H1 (cell line): ENCODE measurements at regions not wholly inside any gene's neighbourhood (a gene's known extent, or its start where the extent isn't known, plus 50 kb on each side); places are given as distances from the start of the nearest gene placed in this dataset.
A peak's percentile ranks its signal among the peaks of the same experiment; 100 is the strongest.

Experiments
- CTCF ChIA-PET: fragments of 300-600 bp; sonication (Branson Sonifier 250); formaldehyde crosslinking; loops from one replicate; lab custom pipeline; 2021; ENCODE audit not compliant: partially characterized antibody; lab: Charles Lee
- POLR2A ChIA-PET: fragments of 300-600 bp; sonication (Branson Sonifier 250); formaldehyde crosslinking; loops from one replicate; lab custom pipeline; 2021; ENCODE audit warnings: inconsistent platforms; ENCODE audit not compliant: partially characterized antibody; lab: Charles Lee
- DNase-seq, 2 experiments: peaks; one replicate each; pipeline versions ENCODE4 v3.0.0 to v3.0.0-alpha.2; 2010 to 2022; ENCODE audit warnings: low spot score in 2 of 2, low read depth in 1 of 2, mixed read lengths in 1 of 2
- FAIRE-seq: peaks from 2 replicates; lab custom pipeline; 2011; peaks lifted over from hg19 to GRCh38; lab: Jason Lieb, UNC
- H2AFZ ChIP-seq: 2 replicates; pipeline ENCODE4 v1.8.1; 2012; ENCODE audit warnings: low read length, inconsistent platforms
- H2AK5ac ChIP-seq: 2 replicates; pipeline ENCODE4 v1.6.1; 2013; ENCODE audit warnings: low read depth, low read length
- H2BK120ac ChIP-seq: replicated peaks from 2 replicates; pipeline ENCODE3; 2013; ENCODE audit warnings: low read depth, low read length, inconsistent platforms
- H2BK12ac ChIP-seq: 2 replicates; pipeline ENCODE4 v1.6.1; 2013; ENCODE audit warnings: low read depth, low read length
- H2BK15ac ChIP-seq: 2 replicates; pipeline ENCODE4 v1.6.1; 2013; ENCODE audit warnings: low read length
- H2BK20ac ChIP-seq: 2 replicates; pipeline ENCODE4 v1.6.1; 2013; ENCODE audit warnings: low read length
- H2BK5ac ChIP-seq: 2 replicates; pipeline ENCODE4 v1.6.1; 2013; ENCODE audit warnings: low read depth, low read length
- H3K14ac ChIP-seq: 2 replicates; pipeline ENCODE4 v1.6.1; 2013; ENCODE audit warnings: inconsistent platforms; ENCODE audit not compliant: insufficient read length
- H3K18ac ChIP-seq: 2 replicates; pipeline ENCODE4 v1.6.1; 2013; ENCODE audit warnings: low read length; ENCODE audit errors: extremely low read depth
- H3K23ac ChIP-seq: 2 replicates; pipeline ENCODE4 v1.6.1; 2013; ENCODE audit warnings: inconsistent platforms; ENCODE audit not compliant: insufficient read length
- H3K23me2 ChIP-seq: 2 replicates; pipeline ENCODE4 v1.6.1; 2013; ENCODE audit warnings: low read depth, low read length
- H3K27ac ChIP-seq: 2 replicates; pipeline ENCODE4 v1.6.1; 2011; ENCODE audit warnings: low read depth, low read length, inconsistent platforms
- H3K27me3 ChIP-seq, 4 experiments: replicated peaks in 1 of 4; 1 replicate in 1 of 4; 2 replicates in 3 of 4; pipeline versions ENCODE4 v1.6.1 to v1.8.1; 2011 to 2013; ENCODE audit warnings: low read length in 3 of 4, mild to moderate bottlenecking in 3 of 4, inconsistent platforms in 2 of 4, mixed read lengths in 2 of 4, moderate library complexity in 1 of 4; ENCODE audit not compliant: control insufficient read depth in 3 of 4, insufficient read depth in 3 of 4; ENCODE audit errors: extremely low read depth in 1 of 4
- H3K36me3 ChIP-seq, 4 experiments: 2 replicates each; pipeline versions ENCODE4 v1.6.1 to v1.8.1; 2011 to 2013; ENCODE audit warnings: mild to moderate bottlenecking in 4 of 4, low read length in 3 of 4, moderate library complexity in 2 of 4, control low read depth in 1 of 4, inconsistent platforms in 1 of 4; ENCODE audit not compliant: insufficient read depth in 4 of 4, control insufficient read depth in 2 of 4
- H3K4ac ChIP-seq: replicated peaks from 2 replicates; pipeline ENCODE3; 2013; ENCODE audit warnings: low read length, low read depth, mixed read lengths, inconsistent platforms; ENCODE audit not compliant: insufficient read length
- H3K4me1 ChIP-seq, 4 experiments: replicated peaks in 1 of 4; 1 replicate in 1 of 4; 2 replicates in 3 of 4; pipeline versions ENCODE4 v1.6.1 to v1.8.1; 2011 to 2013; ENCODE audit warnings: low read length in 3 of 4, inconsistent platforms in 2 of 4, mixed read lengths in 1 of 4; ENCODE audit not compliant: insufficient read depth in 4 of 4, control insufficient read depth in 3 of 4
- H3K4me2 ChIP-seq, 2 experiments: 2 replicates each; pipeline versions ENCODE4 v1.6.1 to v1.8.1; 2011 to 2013; ENCODE audit warnings: low read depth in 2 of 2, low read length in 2 of 2, control low read depth in 1 of 2, inconsistent platforms in 1 of 2, mild to moderate bottlenecking in 1 of 2; ENCODE audit not compliant: insufficient read depth in 1 of 2
- H3K4me3 ChIP-seq, 4 experiments: fragments of 200-600, 300-600 bp in 1 of 4; sonication (generic), shearing (Covaris generic), sonication (Bioruptor Twin) in 1 of 4; 2 replicates each; pipeline versions ENCODE4 v1.5.1 to v1.8.1; 2011 to 2016; ENCODE audit warnings: low read length in 4 of 4, low read depth in 3 of 4, control low read depth in 2 of 4, inconsistent platforms in 2 of 4, mild to moderate bottlenecking in 2 of 4, mixed read lengths in 1 of 4, moderate library complexity in 1 of 4; ENCODE audit not compliant: insufficient read depth in 2 of 4; ENCODE audit errors: extremely low read depth in 1 of 4
- H3K56ac ChIP-seq: replicated peaks from 2 replicates; pipeline ENCODE3; 2013; ENCODE audit warnings: low read depth, mild to moderate bottlenecking, mixed read lengths, low read length, inconsistent platforms; ENCODE audit not compliant: insufficient read length
- H3K79me1 ChIP-seq: 2 replicates; pipeline ENCODE4 v1.6.1; 2013; ENCODE audit warnings: low read depth, low read length, control low read depth
- H3K79me2 ChIP-seq, 2 experiments: 2 replicates each; pipeline versions ENCODE4 v1.6.1 to v1.8.1; 2012 to 2013; ENCODE audit warnings: low read length in 2 of 2, mild to moderate bottlenecking in 2 of 2, inconsistent platforms in 1 of 2; ENCODE audit not compliant: insufficient read depth in 2 of 2, control insufficient read depth in 1 of 2
- H3K9ac ChIP-seq, 4 experiments: replicated peaks in 1 of 4; 1 replicate in 1 of 4; 2 replicates in 3 of 4; pipeline versions ENCODE4 v1.6.1 to v1.8.1; 2011 to 2013; ENCODE audit warnings: low read depth in 3 of 4, low read length in 3 of 4, control low read depth in 2 of 4, mild to moderate bottlenecking in 2 of 4, moderate library complexity in 2 of 4, inconsistent platforms in 1 of 4; ENCODE audit errors: extremely low read depth in 1 of 4
- H3K9me3 ChIP-seq, 2 experiments: 2 replicates each; pipeline versions ENCODE4 v1.6.1 to v1.8.1; 2012 to 2013; ENCODE audit warnings: mild to moderate bottlenecking in 2 of 2, moderate library complexity in 2 of 2, control low read depth in 1 of 2, inconsistent platforms in 1 of 2, low read depth in 1 of 2, low read length in 1 of 2, mixed read lengths in 1 of 2; ENCODE audit not compliant: insufficient read depth in 2 of 2
- H4K20me1 ChIP-seq, 2 experiments: replicated peaks in 1 of 2; 2 replicates each; pipeline versions ENCODE3 to v1.8.1; 2011 to 2013; ENCODE audit warnings: inconsistent platforms in 2 of 2, low read length in 2 of 2, mild to moderate bottlenecking in 1 of 2; ENCODE audit not compliant: insufficient read depth in 2 of 2, control insufficient read depth in 1 of 2
- H4K5ac ChIP-seq: 2 replicates; pipeline ENCODE4 v1.6.1; 2013; ENCODE audit warnings: low read length, low read depth, mixed read lengths, inconsistent platforms; ENCODE audit not compliant: insufficient read length
- H4K8ac ChIP-seq: 2 replicates; pipeline ENCODE4 v1.8.0; 2013; ENCODE audit warnings: mild to moderate bottlenecking, moderate library complexity, low read length, inconsistent platforms; ENCODE audit not compliant: insufficient read depth; ENCODE audit errors: extremely low read depth
- H4K91ac ChIP-seq: replicated peaks from 2 replicates; pipeline ENCODE3; 2013; ENCODE audit warnings: low read length, mixed read lengths, inconsistent platforms; ENCODE audit not compliant: insufficient read length
- CTBP2 ChIP-seq: IDR thresholded peaks from 2 replicates; pipeline ENCODE4 v1.7.0; 2011; ENCODE audit warnings: borderline replicate concordance, mild to moderate bottlenecking, moderate library complexity, mixed read lengths, low read length; ENCODE audit not compliant: insufficient read depth, insufficient read length
- CTCF ChIP-seq, 3 experiments: IDR thresholded peaks; 1 replicate in 2 of 3; 2 replicates in 1 of 3; pipeline versions ENCODE4 v1.5.1 to v1.6.1; 2011; ENCODE audit warnings: low read length in 3 of 3, mild to moderate bottlenecking in 3 of 3, inconsistent platforms in 2 of 3, low read depth in 1 of 3, moderate library complexity in 1 of 3; ENCODE audit not compliant: insufficient read depth in 1 of 3; ENCODE audit errors: control extremely low read depth in 1 of 3
- KDM1A ChIP-seq: fragments of 200-600, 300-600 bp; sonication (generic); IDR thresholded peaks from 2 replicates; pipeline ENCODE4 v1.7.1; 2016; ENCODE audit warnings: mild to moderate bottlenecking, low read length, borderline replicate concordance
- KDM5A ChIP-seq: fragments of 200-600 bp; IDR thresholded peaks from 2 replicates; pipeline ENCODE4 v1.7.1; 2012; ENCODE audit warnings: mild to moderate bottlenecking, low read length, inconsistent platforms, mixed read lengths
- NANOG ChIP-seq: IDR thresholded peaks from 2 replicates; pipeline ENCODE4 v1.6.1; 2011; ENCODE audit warnings: low read length, low read depth, mild to moderate bottlenecking, inconsistent platforms; ENCODE audit not compliant: insufficient read depth, poor library complexity, severe bottlenecking
- POLR2A ChIP-seq, 2 experiments: IDR thresholded peaks; 1 replicate in 1 of 2; 2 replicates in 1 of 2; pipeline ENCODE4 v1.6.1; 2011; ENCODE audit warnings: low read depth in 2 of 2, low read length in 2 of 2, mild to moderate bottlenecking in 2 of 2; ENCODE audit errors: control extremely low read depth in 1 of 2
- RFX5 ChIP-seq: IDR thresholded peaks from 2 replicates; pipeline ENCODE4 v1.6.1; 2011; ENCODE audit warnings: low read depth, low read length, improper control_type of control experiment, borderline replicate concordance
- RXRA ChIP-seq: IDR thresholded peaks from 2 replicates; pipeline ENCODE4 v1.6.1; 2011; ENCODE audit warnings: low read depth, mild to moderate bottlenecking, low read length, moderate library complexity; ENCODE audit not compliant: insufficient read depth
- USF2 ChIP-seq: IDR thresholded peaks from 2 replicates; pipeline ENCODE4 v1.6.1; 2011; ENCODE audit warnings: low read length, improper control_type of control experiment
- WGBS, 2 experiments: shearing (Covaris generic) in 1 of 2; methylation state at CpG; one replicate each; pipeline versions ENCODE4 v1.1.6 to v1.1.7; 2013 to 2015; ENCODE audit warnings: low lambda C conversion rate in 2 of 2, mixed read lengths in 2 of 2, inconsistent platforms in 1 of 2, low coverage in 1 of 2, missing lambda C conversion rate in 1 of 2; ENCODE audit not compliant: insufficient replicate concordance in 2 of 2, insufficient coverage in 1 of 2, insufficient read length in 1 of 2; ENCODE audit errors: extremely low coverage in 1 of 2, missing lambda C conversion rate in 1 of 2; 5-methylcytosine and 5-hydroxymethylcytosine counted together

- POLR2A ChIA-PET = interaction anchor here (1.3 kb wide), 1 partner anchor 17 kb away, joined by 3 read pairs; no protein-coding TSS in a partner anchor
- CTCF ChIA-PET = interaction anchor here (1.2 to 1.7 kb wide), 2 partner anchors 198 to 215 kb away, joined by 3 read pairs; no protein-coding TSS in a partner anchor
- Histone ChIP-seq H2BK15ac (peak overlapping the region; percentile 36; the same call in 1 of the 2 replicates), H2BK20ac (peak overlapping the region; percentile 25; the same call in 1 of the 2 replicates), H4K8ac (no peak overlapping the region), H3K23me2 (no peaks in the 10 kb centered on the region), H2AK5ac (no peak overlapping the region), H4K5ac (no peak overlapping the region), H3K56ac (no peak overlapping the region), H4K20me1 (peaks cover 0 to 1% of the 10 kb centered on the region in 2 experiments), H3K4me3 (no peak overlapping the region), H3K79me1 (no peaks in the 10 kb centered on the region), H3K36me3 (no peaks in the 10 kb centered on the region), H4K91ac (peak overlapping the region; percentile 25), H3K23ac (no peak overlapping the region), H3K4ac (no peak overlapping the region), H2BK5ac (no peak overlapping the region), H3K27ac (no peak overlapping the region), H3K4me2 (0 out of 4 replicates have a peak overlapping the region, but pooled peaks of 1 of the 2 experiments have one; percentile 0), H3K4me1 (peaks cover 3 to 13% (median 8%) of the 10 kb centered on the region in 4 experiments), H2BK12ac (peak overlapping the region; percentile 22; the same call in 1 of the 2 replicates), H2AFZ (0 out of 2 replicates have a peak overlapping the region, but pooled peaks have one; percentile 3), H3K9me3 (no peaks in the 10 kb centered on the region), H2BK120ac (no peak overlapping the region), H3K14ac (no peak overlapping the region), H3K9ac (no peak overlapping the region; a peak in 1 of 7 replicates), H3K18ac (no peak overlapping the region), H3K79me2 (no peaks in the 10 kb centered on the region), H3K27me3 (peaks cover 0 to 2% (median 0%) of the 10 kb centered on the region in 4 experiments; a peak in 1 of 7 replicates)
- no peak for DNase-seq
- 87% methylated on average over 5 of the region's 5 CpGs; no CpG with 5 or more reads in 1 of the 2 experiments for WGBS, 2 experiments
- FAIRE-seq = no peak
- TF ChIP-seq CTBP2 (no peak), USF2 (no peak), CTCF (IDR thresholded peaks at IDR 0.05; ENCODE audit: control extremely low read depth in 1 of 3, insufficient read depth in 1 of 3, low read depth in 1 of 3, low read length in 3 of 3) (no peak), NANOG (no peak), RXRA (no peak), RFX5 (no peak), POLR2A (IDR thresholded peaks at IDR 0.05; ENCODE audit: control extremely low read depth in 1 of 2, low read depth in 2 of 2, low read length in 2 of 2) (no peak), KDM1A (no peak), KDM5A (no peak)
These were observed 364.7 kb downstream of the BCL11B start for GRCh38 chr14:98907271-98907670.
